NCI-H2107 treated with DMSO at 0.1 percent for 48 hours (cell line): ENCODE measurements at regions not wholly inside any gene's neighbourhood (a gene's known extent, or its start where the extent isn't known, plus 50 kb on each side); places are given as distances from the start of the nearest gene placed in this dataset.
A peak's percentile ranks its signal among the peaks of the same experiment; 100 is the strongest.

Source experiments
- DNase-seq: peaks from one replicate; lab custom pipeline; 2025; ENCODE audit not compliant: unreplicated experiment; lab: John Stamatoyannopoulos, UW

DNA sequence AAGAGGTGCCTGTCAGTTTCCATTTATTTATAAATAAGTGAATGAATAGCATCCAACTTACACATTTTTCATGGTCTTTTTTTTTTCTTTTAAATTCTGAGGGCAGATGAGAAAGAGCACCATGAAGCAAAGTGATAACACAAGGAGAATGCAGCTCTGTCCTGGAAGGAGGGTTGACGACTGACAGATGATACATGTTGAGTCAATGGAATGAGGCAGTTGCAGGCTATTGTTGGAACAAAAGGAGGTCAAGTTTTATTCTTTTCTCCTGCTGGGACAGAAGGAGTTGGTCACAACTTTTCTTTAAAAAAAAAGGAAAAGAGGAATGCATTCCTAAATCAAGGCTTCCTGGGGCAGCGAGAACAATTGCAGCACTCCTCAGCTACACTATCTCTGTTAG lies 119.9 kb upstream of the PLEKHG7 start:
- no peak for DNase-seq

DNA sequence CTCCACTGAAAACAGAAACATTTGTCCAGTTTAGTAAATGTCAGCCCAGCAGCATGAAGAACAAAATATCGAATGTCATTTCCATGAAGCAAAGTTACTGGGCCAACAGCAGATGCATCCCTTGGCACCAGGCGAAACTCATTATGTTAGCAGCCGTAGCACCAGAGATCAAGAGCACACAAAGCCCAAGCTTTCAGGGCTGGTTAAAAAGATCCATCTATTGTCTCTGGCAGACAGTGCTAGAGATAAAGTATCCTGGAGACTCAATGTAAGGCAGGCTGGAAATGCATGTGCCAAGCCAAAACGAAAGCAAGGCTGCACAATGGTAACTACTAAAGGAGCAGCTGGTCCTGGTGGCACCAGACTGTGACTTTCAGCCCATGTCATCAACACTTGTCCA lies 120.3 kb upstream of the PLEKHG7 start:
- peak; percentile 72 for DNase-seq

DNA sequence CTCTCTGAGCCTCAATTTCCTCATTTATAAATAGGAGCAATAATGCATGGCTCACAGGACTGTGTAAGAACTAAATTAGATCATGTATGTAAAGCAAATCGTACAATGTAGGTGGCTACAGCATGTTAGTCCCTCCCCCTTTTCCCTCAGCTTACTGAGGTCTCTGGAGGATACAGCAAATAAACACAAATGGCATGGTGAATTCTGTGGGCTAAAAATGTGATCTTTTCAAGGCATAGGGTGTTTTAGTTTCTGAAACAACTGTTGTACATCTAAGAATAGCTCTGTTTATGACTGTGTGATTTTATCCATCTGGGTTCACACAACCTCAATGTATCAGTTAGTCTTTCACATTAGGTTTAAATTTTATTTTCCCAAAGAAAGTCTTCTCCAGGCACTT lies 121.2 kb upstream of the PLEKHG7 start:
- no peak for DNase-seq

DNA sequence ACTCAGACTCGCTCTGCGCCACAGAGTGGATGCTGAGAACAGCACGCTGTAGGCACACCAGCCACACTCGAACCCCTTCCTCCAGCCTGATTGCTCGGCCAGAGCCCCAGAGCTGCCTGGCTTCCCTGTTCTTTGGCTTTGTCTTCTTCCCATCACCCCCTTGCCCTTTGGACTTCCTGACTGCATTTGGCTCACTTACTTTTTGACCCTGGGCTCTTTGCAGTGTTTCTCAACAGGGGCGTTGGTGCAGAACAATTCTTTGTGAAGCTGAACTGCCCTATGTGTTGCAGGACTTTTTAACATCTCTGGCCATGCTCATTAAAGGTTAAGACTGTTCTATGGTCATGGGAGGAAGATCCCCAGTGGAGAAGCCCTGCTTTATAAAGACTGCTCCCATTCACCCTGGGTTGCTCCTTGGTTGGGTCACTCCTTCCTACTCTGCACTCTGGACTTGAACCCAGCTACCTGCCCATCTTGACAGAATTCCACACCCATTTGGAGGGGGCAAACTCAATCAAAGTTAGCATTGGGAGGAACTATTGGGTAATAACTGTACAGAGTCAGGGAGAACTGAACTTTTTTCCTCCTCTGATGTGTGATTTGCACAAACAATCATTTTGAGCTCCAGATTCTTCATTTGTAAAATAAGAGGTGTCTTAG lies 127.7 kb upstream of the PLEKHG7 start:
- DNase-seq: no peak

DNA sequence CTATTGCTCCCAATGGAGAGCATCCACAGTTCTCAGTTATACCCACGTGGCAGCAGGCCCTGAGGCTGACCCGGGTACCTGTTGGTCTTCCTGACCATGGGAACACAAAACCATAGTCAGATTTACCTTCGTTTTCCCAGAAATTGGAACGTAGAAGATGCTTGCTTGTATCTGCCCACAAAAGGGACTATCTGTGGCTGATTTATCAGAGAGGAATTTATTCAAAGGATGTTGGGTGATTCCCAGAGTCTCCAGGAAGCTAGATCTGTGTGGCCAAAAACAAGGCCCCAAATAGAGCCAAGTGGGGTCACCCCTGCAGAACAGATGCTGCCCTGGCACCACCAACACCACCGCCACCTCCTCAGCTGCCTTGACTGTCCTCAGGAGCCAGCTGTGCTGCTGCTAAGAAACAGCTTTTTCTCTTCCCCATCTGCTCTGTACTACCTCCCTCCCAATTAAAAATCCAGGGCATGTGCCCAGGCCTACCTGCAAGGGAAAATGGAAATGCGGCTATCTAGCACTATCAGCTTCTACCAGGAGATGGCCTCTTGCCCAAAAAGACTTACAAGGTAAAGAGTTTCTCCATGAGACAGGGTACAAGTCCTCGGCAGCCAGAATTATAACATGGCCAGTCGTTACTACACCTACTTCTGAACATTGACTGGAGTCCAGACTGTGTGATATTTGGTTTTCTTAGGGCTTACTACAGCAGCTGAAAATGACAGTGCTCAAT lies 128.6 kb upstream of the PLEKHG7 start:
- DNase-seq: peak; percentile 21

DNA sequence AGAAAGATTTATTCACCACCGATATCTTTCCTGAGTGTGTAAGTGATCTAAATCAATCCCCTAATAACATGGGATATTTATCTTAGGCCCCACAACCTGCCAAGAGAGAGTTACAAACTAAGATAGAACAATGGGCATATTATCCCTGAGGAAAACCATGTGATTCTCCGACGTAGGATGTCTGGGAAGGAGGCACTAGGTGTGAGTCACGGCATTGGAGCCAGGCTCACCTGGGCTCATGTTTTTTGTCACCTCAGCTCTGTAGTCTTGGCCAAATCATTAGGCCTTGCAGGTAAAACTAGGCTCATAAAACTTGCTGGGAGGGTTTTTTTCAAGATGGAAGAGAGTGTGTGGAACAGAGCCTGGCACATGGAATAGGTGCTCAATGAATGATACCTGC lies 129.7 kb upstream of the PLEKHG7 start:
- DNase-seq: no peak

DNA sequence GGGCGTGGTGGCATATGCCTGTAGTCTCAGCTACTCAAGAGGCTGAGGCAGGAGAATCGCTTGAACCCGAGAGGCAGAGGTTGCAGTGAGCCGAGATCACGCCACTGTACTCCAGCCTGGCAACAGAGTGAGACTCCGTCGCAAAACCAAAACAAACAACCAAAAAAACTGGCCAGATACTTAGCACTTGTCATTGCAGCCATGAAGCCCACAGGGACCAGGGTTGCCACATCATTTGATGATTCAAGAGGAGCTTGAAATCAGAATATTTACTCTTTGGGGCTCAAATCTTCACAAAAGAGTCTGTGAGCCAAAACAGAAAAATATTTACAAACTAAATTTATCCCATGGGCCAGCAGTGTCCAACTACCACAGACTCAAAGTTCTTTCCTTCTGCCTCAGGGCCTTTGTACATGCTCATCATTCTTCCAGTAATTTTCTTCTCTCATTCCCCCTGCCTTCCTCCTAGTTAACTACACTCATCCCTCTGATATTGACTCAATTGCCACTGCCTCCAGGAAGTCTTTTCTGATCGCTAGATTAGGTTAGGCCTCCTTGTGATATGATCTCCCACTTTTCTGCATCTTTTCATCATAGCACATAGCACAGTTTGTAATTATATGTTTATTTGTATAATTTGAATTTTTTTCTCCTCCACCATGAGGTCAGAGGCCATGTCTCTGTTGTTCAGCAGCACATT lies 130.8 kb upstream of the PLEKHG7 start:
- DNase-seq: no peak

DNA sequence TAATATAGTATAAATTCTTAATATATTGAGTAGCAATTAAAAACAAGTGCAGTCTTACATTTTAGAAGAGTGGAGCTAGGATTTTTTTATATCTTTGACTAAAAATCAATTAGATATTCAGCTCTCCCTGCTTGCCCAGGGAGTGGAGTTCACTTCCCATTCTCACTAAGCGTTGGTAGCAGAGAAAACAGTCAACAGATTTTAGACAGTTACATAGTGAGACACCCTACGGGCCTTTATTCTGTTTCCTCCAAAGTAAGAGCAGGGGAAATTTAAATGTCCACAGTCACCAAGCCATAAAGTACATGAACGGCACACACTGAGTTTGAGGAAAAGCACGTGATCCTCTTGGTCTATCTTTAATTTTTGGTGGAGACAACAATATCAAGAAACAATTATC lies 131.6 kb upstream of the PLEKHG7 start:
- no peak for DNase-seq

DNA sequence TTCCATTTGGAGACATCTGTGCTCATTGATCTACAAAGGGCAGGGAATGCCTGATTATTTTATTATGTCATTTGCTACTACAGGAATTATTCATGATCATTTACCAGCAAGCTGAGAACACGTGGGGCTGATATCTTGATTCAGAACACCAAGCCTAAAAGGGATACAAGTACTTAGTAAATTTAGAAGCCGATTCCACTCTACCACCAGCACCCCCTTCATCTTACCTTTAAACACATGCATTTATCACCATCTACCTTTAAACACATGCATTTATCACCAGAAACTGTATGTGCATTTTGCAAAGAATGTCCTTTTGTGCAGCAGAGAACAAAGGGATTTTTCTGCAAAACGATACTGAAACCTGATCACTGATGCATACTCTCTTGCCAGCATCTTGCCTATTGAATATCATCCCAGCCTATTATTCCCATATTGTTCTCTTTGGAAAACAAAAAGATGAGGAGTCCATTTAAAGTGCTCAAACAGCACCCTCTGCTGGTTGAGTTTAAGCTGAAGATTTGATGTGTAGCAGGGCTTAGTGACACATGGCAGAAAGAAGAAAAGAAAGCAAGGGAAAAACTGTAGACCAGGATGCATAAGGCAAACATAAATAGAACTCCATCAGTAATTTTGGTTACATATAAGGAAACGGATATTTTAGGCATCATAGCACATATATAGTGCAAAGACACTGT lies 132.6 kb upstream of the PLEKHG7 start:
- DNase-seq: peak; percentile 95

DNA sequence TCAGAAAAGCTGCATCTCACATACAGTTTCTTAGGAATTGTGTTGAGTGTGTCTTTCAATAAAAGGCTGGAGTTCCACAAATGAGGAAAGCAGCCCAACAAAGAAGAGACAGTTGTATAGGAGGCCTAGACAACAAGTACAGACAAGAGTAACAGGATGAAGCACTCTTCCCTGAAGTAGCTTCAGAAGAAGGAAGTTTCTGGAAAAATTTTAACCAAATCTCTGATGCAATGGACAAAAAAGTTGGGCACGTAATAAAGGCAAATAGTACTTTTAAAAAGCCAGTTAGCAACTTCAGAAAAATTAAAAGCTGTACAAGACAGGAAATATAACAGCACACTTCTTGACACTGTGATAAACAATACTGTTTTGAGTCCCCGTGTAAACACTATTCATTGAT lies 134.1 kb upstream of the PLEKHG7 start:
- no peak for DNase-seq

DNA sequence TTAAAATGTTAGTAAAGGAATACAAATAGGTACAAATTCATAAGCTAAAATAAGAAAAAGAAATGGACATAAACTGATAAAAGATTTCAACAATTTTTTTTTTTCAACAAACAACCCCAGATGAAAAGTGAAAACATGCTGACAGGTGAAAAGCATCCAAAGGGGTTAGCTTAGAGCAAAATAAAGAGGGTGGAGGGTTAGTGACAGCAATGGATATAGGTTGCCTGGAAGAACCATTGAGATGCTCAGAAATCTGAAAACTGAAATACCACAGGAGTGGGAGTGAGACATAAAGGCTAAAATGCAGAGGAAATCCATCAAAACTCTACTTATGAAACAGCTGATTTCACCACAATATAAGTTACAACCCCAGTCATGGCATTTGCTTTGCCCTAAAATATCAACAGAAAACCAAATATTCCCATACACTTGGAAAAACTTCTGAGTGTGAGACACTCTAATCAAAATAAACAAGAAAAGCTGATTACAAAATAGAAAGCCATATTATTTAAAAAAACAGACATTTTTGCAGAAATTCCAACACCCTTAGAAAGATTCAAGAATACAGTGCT lies 136.3 kb upstream of the PLEKHG7 start:
- DNase-seq: no peak

DNA sequence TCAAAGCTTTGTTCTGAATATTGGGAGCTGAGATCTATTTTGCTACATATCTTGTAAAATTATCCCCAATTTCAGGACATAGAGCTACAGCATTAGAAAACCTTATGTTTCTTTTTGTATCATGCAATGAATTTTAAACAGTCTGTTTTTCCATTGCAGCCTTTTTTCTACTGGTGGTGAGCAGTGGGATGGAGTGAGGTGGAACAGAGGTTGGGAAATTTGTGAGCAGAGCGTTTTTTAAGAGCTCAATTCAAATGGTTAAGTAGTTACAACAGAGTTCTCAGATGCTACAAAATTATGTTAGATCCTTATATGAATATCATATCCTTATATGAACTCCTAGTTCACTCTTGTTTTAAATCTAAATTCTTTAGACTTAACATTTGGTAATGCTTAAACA lies 139.0 kb upstream of the PLEKHG7 start:
- DNase-seq: no peak

DNA sequence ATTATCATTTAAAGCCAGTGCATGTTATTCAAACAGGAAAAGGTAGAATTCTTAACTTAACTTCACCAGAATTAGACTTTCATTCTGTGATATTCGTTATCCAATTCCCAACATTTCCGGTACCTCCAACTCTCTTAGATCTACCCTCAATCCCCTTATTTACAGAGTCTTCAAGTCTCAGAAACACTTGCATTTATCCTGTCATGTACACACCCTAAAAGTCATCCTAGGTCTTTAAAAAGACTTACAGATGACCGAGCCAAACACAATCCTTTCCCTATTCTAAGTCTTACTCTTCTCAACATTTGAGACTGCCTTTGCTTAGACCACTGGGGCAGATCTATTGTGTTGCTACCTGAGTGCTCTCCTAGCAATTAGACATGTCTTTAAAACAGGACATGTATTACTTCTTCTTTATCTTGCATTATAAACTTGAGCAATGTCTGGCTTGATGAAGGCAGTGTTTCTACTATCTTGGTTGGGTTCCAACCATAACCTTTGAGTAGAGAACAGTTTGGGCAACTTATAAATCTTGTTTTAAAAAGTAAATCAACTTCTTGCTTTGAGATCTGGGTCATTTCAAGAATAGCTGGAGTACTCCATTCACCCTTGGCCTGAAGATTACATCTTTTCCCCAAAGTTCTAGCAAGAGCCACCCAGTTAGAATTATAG lies 140.6 kb upstream of the PLEKHG7 start:
- DNase-seq: no peak

DNA sequence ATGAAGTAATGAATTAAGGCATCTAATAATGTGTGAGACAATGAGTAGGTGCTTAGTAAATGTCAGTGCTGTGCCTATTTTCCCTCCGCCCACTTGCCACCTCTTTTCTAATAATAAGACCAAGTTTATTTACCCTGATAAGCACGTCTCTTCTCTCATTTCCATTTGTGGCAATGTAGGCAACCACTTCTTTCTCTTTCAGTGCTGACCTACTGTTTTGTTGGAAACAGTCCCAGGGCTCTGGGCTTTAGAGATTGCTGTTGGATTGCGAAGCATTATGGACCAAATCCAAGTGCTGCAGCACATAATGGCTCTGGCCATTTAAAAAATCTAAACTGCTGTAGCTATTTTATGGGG lies 141.3 kb upstream of the PLEKHG7 start:
- peak; percentile 68 for DNase-seq

DNA sequence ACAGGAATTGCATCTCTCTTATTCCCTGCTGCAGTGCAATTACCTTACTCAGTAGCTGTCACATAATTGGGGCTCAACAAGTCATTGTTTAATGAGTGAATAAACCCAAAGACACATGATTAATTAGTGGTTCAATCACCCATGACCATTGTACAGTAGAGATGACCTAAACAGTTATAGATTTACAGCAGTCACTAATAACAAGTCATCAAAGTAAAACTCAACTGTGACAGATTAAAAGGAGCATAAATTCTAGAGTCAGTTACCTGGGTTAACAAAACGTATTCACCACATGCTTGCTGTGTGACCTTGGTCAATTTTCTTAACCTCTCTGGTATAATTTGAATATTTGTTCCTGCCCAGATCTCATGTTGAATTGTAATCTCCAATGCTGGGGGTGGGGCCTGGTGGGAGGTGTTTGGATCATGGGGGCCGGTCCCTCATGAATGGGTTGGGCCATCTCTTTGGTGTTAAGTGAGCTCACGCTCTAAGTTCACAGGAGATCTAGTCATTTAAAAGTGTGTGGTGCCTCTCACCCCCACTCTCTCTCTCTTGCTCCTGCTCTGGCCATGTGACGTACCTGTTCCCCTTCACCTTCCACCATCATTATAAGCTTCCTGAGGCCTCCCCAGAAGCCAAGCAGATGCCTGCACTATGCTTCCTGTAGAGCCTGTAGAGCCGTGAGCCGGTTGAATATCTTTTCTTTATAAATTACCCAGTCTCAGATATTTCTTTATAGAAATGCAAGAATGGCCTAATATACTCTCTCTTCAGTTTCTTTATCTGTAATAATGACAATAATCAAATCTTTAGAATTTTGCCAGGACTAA lies 141.9 kb upstream of the PLEKHG7 start:
- no peak for DNase-seq

DNA sequence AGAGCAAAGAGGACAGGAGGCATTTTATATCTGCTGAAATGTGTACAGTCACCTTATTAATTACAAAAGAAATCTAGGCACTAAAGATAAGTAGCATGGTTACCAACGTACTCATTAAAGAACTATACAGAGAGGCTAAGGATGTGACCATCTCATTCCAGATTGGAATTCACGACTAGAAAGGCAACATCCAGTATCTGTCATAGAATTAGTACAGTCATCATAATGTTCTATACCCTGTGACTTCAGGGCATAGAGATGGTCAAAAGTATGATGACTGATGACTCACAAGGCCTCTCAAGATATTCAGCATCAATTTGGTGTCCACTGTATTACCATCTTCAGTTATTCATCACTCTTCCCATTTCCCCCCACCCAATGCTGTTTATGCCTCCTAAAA lies 144.0 kb upstream of the PLEKHG7 start:
- DNase-seq: no peak

DNA sequence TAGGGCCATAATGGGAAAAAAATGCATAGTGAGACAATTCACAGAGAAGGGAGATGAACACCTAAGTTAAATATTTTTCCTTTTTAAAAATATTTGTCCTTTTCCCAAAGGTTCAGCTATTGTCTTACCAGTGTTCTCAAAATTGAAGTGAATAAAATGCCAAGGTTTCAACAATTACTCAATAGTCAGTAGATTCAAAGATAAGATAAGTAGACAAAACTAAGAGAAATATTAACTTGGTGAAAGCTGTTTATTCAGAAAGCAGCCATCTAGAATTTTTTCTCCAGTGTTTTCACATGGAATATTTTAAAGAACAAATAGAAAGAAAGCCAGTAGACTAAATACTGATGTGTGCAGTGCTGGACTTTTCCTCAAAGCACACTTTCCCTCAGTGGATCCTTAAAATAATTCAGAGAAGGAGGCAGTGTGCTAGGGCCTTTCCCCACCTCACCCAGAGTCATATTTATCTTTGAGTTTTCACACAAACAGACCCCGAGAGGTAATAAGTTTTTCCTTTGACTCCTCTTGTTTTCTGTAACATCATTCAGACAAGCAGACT lies 144.5 kb upstream of the PLEKHG7 start:
- DNase-seq: no peak

DNA sequence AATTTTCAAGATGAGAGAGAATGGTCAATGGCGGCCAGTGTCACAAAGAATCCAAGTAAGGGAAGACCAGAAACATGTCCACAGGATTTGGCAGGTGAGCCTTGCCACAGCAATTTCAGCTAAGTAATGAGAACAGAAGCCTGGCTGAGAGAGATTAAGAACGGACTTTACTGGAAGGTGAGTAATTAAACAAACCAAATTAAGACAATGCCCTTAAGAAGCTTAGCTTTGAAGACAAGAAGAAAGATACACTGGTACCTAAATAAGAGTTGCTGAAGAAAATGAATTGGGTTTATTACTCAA lies 145.4 kb upstream of the PLEKHG7 start:
- no peak for DNase-seq

DNA sequence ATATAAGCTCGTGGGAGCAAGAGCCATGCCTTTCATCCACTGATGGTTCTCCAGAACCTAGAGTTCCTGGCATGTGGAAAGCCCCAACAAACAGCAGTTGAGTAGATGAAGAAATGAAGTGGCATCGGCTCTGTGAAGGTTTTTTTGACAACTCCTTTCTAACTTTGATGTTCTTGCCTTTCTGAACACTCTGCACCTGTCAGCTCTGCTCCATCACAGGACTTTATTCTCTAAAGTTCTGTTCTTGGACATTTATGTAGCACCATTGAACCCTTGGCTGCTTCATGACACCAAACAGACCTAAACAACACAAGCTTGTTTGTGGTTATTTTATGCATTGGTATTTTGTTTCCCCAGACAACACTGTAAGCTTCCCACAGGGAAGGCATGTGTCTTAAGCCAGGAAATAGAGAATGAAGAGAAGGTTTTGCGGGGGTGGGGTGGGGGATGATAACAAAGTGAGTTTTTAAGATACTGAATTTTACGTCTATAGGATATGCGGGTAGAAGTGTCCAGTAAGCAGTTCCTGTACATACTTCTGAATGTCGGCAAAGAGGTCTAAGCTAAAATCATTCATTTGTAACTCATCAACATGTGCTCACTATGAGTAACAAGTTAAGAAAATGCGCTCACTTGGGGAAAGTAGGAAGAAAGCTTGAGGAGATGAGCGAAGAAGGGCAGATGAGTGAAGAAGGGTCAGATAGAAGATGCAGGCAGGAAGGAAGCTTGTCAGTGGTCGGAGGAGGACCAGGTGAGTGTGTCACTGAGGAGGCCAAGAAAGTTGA lies 146.0 kb upstream of the PLEKHG7 start:
- no peak for DNase-seq
